Right lobe of liver (tissue), 6 donors: ENCODE measurements at regions not wholly inside any gene's neighbourhood (a gene's known extent, or its start where the extent isn't known, plus 50 kb on each side); places are given as distances from the start of the nearest gene placed in this dataset.

ENCODE experiments used
- ATAC-seq, 4 donors: fragments of 200-7000 bp; cut with Tn5 transposase; one replicate each; pipeline ENCODE4 v1.9.1; 2020; ENCODE audit warnings: mild to moderate bottlenecking in 4 of 4, moderate library complexity in 4 of 4
- DNase-seq, 3 donors: peaks; one replicate each; pipeline ENCODE4 v3.0.0-alpha.2; 2020
- H3K27ac ChIP-seq, 3 donors: fragments of 200-600 bp; one replicate each; pipeline ENCODE4 v1.8.0; 2022
- H3K27me3 ChIP-seq, 2 donors: fragments of 200-600 bp; one replicate each; pipeline ENCODE4 v1.8.0; 2022
- H3K36me3 ChIP-seq, 4 donors: fragments of 200-600 bp; sonication (generic) in 1 of 4; one replicate each; pipeline versions ENCODE4 v1.5.1 to v1.8.0; 2017 to 2022; ENCODE audit warnings: control low read depth in 1 of 4
- H3K4me1 ChIP-seq, 4 donors: fragments of 200-600 bp; sonication (generic) in 1 of 4; one replicate each; pipeline versions ENCODE4 v1.5.1 to v1.8.0; 2017 to 2022; ENCODE audit warnings: control low read depth in 1 of 4
- H3K4me3 ChIP-seq, 3 donors: fragments of 200-600 bp; one replicate each; pipeline ENCODE4 v1.8.0; 2022
- H3K9me3 ChIP-seq, 4 donors: fragments of 200-600 bp; sonication (generic) in 1 of 4; one replicate each; pipeline versions ENCODE4 v1.5.1 to v1.8.0; 2017 to 2022; ENCODE audit warnings: control low read depth in 1 of 4
- CTCF ChIP-seq, 4 donors: fragments of 200-600 bp in 3 of 4; fragments of 450-650 bp in 1 of 4; IDR thresholded peaks; one replicate each; pipeline versions ENCODE4 v1.5.1 to v1.8.0; 2016 to 2022; ENCODE audit warnings: antibody characterized with exemption in 4 of 4, mild to moderate bottlenecking in 2 of 4
- POLR2A ChIP-seq: fragments of 450-650 bp; IDR thresholded peaks from one replicate; pipeline ENCODE4 v1.6.1; 2017; ENCODE audit warnings: antibody characterized with exemption, mild to moderate bottlenecking
- WGBS: methylation state at CpG from one replicate; pipeline ENCODE4 v1.1.6; 2018; ENCODE audit warnings: low coverage, low lambda C conversion rate; ENCODE audit not compliant: insufficient coverage; ENCODE audit errors: missing lambda C conversion rate; 5-methylcytosine and 5-hydroxymethylcytosine counted together
- intact Hi-C, 2 donors: fragments of 100-400 bp; cut with DNase I; formaldehyde crosslinking; loops; one replicate each; pipeline versions ENCODE4 v1.11.2 to v1.14.1; 2022
- donor health status: DM: no; HTN: yes; CAD: no.
- donor health status: DM: no; HTN: no; CAD: no.
- donor health status: DM: no; HTN: no; CAD: no.
- donor health status: DM: no; HTN: yes; CAD: no.
- donor health status: DM: no; HTN: yes; CAD: no.

- WGBS = 69% methylated on average over 5 of the region's 5 CpGs
- no peaks in the 10 kb centered on the region for H3K9me3 ChIP-seq
- no peak overlapping the region for H3K4me3 ChIP-seq
- no peaks in the 10 kb centered on the region for H3K36me3 ChIP-seq
- intact Hi-C loops = no loop called here
- H3K27me3 ChIP-seq = no peaks in the 10 kb centered on the region
- TF ChIP-seq CTCF (IDR thresholded peaks at IDR 0.05) (no peak), POLR2A (no peak)
- DNase-seq (no peak), ATAC-seq (peak in 1 of 4 donors; percentile 23)
- H3K4me1 ChIP-seq = no peaks in the 10 kb centered on the region
- H3K27ac ChIP-seq = no peak overlapping the region
These were observed 178.1 kb upstream of the NOVA1 start for GRCh38 chr14:26775765-26776563.

GRCh38 chr14:26791117-26791806 lies 193.4 kb upstream of the NOVA1 start:
- WGBS = 62% methylated on average over 4 of the region's 4 CpGs
- no peak overlapping the region for H3K4me3 ChIP-seq
- ATAC-seq (no peak), DNase-seq (no peak)
- no peak overlapping the region for H3K27ac ChIP-seq
- H3K4me1 ChIP-seq = no peaks in the 10 kb centered on the region
- no peaks in the 10 kb centered on the region for H3K36me3 ChIP-seq
- no peaks in the 10 kb centered on the region for H3K9me3 ChIP-seq
- TF ChIP-seq CTCF (IDR thresholded peaks at IDR 0.05) (no peak), POLR2A (no peak)
- intact Hi-C loops = no loop called here
- no peaks in the 10 kb centered on the region for H3K27me3 ChIP-seq

GRCh38 chr14:26794731-26795130 lies 196.9 kb upstream of the NOVA1 start:
- intact Hi-C loops = no loop called here
- Histone ChIP-seq H3K9me3 (no peaks in the 10 kb centered on the region), H3K36me3 (no peaks in the 10 kb centered on the region), H3K4me1 (no peaks in the 10 kb centered on the region), H3K4me3 (no peak overlapping the region), H3K27ac (no peak overlapping the region), H3K27me3 (no peaks in the 10 kb centered on the region)
- DNase-seq (no peak), ATAC-seq (no peak)
- no peak for TF ChIP-seq POLR2A
- TF ChIP-seq CTCF (IDR thresholded peaks at IDR 0.05) = no peak
- WGBS = 63% methylated on average over 2 of the region's 2 CpGs

GRCh38 chr14:26808407-26808806 lies 210.6 kb upstream of the NOVA1 start:
- ATAC-seq = peak; percentile 43 to 93 (median 73)
- intact Hi-C loops = no loop called here

More at GRCh38 chr14:26808407-26808806, 210.6 kb upstream of the NOVA1 start:
- H3K27ac ChIP-seq = no peak overlapping the region
- no peaks in the 10 kb centered on the region for H3K27me3 ChIP-seq
- H3K36me3 ChIP-seq = no peaks in the 10 kb centered on the region
- 40% methylated on average over 1 of the region's 1 CpG for WGBS
- H3K4me1 ChIP-seq = no peaks in the 10 kb centered on the region
- no peak overlapping the region for H3K4me3 ChIP-seq
- H3K9me3 ChIP-seq = no peaks in the 10 kb centered on the region
- no peak for DNase-seq
- TF ChIP-seq CTCF (IDR thresholded peaks at IDR 0.05) = no peak
- no peak for TF ChIP-seq POLR2A
